NCI-H146 treated with DMSO at 0.1 percent for 48 hours (cell line): ENCODE measurements at regions not wholly inside any gene's neighbourhood (a gene's known extent, or its start where the extent isn't known, plus 50 kb on each side); places are given as distances from the start of the nearest gene placed in this dataset.

Source experiments
- DNase-seq: peaks from one replicate; lab custom pipeline; 2025; ENCODE audit not compliant: unreplicated experiment; lab: John Stamatoyannopoulos, UW

DNA sequence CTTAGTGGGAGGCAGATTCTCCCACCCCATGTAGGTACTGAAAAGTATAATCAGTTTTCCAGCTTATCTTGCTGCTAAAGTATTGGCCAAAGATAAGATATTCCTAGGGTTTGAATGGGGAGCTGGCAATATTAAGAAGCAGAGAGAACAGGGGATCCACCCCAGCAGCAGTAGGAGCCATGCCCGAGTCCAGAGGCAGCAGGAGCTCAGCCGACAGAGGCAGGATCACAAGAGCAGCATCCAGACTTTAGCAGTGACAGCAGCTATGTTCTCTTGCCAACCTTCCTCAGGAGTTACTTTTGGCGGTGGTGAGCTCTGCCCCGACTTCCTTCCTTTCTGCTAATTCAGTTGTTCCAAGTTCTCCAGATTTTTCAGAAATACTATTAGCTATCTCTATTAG is 224.5 kb downstream of the GADD45G start:
- no peak for DNase-seq

DNA sequence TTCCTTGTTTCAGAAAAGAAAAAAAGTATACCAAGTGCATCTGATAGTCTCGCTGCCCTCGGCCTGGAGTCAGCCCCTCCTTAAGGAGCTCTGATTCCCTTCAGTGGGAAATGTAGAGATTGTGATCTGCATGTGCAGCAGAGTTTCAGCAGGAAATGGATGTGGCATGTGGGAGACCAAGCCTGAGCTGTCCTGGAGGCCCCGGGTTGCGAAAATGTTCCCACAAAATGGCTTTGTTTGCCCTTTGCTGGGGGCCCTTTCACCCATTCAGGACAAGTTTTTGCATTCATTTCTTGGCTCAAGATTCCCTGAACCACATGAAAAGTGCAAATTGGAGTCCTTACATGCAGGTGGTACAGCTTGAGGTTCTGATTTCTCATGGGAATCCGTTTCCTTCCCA is 230.9 kb downstream of the GADD45G start:
- DNase-seq = no peak

DNA sequence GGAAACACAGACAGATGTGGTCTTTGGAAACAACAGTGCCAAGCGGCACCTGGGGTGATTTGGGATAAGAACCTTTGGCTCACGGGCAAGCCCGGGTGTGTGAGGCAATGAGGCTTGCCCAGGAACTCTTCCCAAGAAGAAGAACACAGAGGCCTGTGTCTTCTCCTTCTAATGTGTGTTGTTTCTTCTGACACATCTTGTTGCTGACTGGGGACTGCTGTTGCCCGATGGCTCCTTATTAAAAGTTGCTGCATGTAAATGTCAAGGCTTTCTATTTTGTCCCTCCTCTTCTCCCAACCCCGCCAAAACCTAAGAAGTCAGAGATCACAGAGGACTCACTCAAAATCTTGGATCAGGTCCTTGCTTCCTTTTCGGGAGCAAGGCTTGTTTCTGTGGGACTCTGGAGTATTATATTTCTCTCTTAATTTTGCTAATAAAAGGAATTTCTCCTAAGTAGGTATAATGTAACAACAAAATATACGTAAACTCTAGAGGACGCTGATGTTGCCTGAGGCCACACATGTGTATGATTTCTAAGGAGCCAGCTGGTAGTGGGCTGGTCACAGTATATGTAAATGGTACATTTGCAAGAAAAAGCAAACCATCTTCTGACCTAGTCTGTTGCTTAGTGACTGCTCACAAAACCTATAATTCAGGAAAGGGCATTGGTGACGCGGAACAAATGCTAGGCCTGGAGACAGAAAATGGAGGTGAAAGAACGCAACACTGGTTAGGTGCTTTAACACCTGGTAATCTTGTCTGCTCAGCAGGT is 232.5 kb downstream of the GADD45G start:
- no peak for DNase-seq

DNA sequence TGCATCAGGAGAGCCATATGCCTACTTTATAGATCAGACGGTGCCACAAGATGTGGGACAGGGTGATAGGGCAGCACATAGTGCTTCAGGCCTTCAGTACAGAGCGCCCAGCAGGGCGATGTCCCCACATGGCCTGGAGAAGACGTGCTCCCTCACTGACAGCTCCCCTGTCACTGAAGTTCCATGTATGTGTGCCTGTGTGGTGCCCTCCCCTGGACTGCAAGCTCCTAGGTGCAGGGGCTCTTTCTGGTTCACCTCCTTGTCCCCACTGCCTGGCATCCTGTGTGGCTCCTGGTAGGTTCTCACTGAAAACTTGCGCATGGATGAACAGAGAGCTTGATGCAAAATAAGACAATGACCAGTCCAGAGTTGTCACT is 233.1 kb downstream of the GADD45G start:
- DNase-seq = no peak

DNA sequence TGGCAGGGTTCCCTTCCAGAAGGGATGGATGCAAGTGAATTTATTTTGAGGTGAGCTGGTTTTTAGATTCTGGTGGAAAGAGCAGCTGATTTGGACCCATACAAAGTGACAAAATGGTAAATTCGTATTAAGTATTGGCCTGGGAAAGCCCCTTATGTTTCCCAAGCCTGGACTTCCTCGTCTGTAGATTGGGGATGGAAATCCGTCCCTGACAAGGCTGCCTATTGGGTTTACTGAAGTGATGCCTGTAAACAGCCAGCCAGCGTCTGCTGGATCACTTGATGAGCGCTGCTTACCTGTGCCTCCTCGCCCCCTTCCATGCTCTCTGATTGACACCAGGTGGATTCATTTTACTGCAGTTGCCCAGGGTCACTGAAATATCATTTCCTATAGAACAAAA is 233.8 kb downstream of the GADD45G start:
- no peak for DNase-seq

GRCh38 chr9:89839449-89839848 is 234.6 kb downstream of the GADD45G start:
- no peak for DNase-seq

- no peak for DNase-seq
Measured at GRCh38 chr9:89839952-89840351, 235.1 kb downstream of the GADD45G start.

DNA sequence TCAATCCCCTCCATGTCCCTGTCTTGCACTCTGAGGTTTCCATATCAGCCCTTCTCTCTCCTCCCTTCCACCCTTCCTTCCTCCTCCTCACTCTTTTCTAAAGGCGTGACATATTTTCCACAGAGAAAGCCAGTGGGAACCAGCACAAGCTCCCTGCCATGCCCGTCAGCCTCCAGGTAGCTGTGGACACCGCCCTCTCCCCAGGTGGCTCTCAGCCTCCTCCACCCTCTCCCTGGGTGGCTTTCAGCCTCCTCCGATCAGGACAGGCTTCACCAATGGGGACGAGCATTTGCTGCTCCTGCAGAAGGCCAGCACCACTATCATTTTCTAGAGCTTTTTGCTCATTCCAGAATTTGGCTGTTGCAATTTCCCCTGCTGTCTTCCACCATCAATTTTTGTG is 236.6 kb downstream of the GADD45G start:
- DNase-seq = no peak

DNA sequence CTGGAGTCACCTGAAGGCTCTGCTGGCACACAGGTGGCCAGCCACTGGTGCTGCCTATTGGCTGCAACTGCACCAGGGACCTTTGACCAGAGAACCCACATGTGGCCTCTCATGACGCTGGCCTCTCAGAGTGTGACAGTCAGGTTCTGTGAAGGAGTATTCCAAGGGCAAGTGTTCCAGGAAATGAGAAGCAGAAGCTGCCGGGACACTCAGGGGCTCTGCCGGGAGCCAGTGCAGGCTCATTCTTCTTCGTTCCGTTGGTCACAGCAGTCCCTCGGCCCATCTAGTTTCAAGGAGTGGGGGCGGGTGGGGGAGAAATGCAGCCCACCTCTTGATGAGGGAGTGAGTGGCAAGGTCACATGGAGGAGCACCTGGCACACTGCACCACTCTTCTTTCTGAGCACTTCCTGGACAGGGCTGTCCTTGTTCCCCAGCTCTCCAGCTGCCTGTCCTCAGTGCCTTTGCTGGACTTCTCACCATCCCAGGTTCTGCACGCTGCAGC is 237.5 kb downstream of the GADD45G start:
- DNase-seq = no peak

- DNase-seq = no peak
Measured at GRCh38 chr9:89843074-89843473, 238.3 kb downstream of the GADD45G start.

- no peak for DNase-seq
Measured at GRCh38 chr9:89843591-89843990, 238.8 kb downstream of the GADD45G start.

DNA sequence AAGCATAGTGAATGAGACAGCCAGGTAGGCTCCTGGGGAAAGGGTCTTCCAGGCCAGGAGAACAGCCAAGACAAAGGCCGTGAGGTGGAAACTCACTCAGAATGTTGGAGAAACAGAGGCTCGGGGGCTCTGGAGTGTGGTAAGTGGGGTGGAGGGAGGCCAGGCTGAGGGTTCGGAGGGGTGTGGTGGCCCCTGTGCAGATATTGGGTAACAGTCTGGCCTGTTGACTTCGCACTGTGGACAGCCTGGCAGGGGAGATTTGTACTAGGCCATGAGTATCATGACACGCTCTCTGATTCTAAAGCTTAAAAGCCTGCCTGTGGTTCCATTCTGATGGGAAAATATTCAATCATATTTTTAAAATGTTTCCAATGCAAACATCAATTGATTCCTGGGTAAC is 239.3 kb downstream of the GADD45G start:
- DNase-seq = no peak

DNA sequence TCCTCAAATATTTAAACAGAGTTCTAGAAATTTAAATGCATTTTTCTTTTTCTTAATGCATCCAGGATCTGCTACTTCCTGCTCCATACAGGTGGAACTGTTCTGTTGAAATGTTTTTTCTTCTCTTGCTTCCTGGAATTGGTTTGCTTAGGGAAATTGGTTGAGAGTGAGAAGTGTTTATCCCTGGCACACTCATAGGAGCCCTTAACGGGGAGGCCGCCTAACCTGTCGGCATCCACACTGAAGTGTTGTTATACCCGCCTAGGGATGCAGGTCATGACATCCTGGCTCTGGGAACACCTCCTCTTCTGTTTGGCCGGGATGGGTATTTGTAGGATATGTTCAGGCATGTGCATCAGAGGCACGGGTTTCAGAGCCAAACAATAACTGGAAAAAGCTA is 239.7 kb downstream of the GADD45G start:
- no peak for DNase-seq

DNA sequence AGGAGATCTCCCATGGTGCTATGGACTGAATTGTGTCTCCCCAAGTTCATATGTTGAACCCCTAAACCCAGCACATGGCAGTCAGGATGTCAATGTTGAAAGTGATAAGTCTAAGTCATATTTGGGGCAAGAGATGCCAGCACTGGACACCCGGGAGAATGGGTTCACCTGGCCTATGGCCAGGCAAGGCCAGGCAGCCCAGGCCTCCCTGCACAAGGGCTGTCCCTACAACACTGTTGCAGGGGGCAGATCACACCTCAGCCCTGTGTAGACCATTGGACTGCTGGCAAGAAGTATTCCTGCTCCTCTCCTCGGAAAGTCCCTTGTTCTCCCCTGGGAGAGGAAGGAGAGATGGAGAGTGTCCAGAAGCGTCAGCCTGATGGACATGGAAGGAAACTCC is 240.5 kb downstream of the GADD45G start:
- DNase-seq = no peak

GRCh38 chr9:89845862-89846261 is 241.1 kb downstream of the GADD45G start:
- no peak for DNase-seq

DNA sequence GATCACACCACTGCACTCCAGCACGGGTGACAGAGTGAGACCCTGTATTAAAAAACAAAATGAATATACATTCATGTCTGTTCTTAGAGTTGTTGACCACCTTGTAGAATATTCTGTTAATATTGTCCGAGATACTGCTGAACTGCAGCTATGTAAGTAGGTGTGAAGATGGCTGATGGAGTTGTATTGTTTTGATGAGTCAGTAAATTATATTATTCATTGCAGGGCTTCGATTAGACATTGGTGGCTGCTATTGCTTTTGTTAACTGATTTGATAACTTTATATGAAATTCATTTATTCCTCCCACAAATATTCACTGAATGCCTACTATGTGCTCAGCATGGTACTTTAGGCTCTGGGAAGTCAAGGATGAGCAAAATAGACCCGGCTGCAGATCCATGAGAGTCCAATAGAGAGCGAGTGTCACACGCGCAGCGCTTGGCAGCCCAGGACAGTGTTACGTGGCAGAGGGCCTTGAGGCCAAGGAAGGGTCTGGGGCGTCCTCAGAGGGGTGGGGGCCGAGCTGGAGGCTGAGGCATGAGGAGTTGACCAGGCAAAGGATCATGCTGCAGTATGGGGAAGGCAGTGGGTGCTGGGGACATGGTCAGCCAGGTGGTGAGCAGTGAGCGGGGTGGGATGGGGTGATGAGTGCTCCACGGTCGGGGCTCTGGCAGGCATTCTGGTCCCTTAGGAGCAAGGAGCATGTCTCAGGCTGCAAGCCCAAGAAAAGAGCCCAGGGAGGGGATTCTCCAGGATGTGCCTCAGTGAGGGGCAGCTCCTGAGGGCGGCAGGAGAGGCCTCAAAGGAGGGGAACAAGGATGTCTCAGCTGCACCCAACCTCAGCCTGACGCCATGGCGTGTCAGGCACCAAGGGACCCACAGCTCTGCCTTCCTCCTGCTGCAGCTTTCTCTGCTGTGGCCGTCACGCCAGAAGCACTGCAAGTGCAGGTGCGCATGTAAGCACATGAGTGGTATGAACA is 243.5 kb downstream of the GADD45G start:
- DNase-seq = no peak

GRCh38 chr9:89849096-89849495 is 244.3 kb downstream of the GADD45G start:
- no peak for DNase-seq

- no peak for DNase-seq
Measured at GRCh38 chr9:89850153-89850552, 245.3 kb downstream of the GADD45G start.

GRCh38 chr9:89850631-89851325 is 246.0 kb downstream of the GADD45G start:
- no peak for DNase-seq

DNA sequence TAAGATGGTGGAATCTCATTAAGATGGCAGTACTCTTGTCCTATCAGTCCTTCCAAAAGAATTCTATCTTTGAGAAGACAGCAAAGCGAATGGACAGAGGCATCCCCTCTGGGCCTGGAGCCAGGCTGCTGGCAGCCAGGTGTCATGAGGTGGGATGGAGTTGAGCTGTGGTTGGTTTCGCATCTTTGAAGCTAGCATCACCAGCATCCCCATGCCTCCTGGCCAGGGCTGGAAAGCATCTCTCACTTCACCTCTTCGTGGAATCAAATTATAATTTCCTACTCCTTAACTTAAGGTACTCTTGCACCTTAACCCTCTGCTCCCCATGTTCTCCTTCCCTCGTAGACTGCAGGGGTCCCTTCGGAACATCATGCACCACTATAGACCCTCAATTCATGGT is 248.3 kb downstream of the GADD45G start:
- no peak for DNase-seq

GRCh38 chr9:89853931-89854330 is 249.1 kb downstream of the GADD45G start:
- DNase-seq = no peak
